Lower lobe of right lung (tissue), 2 donors: ENCODE measurements at regions not wholly inside any gene's neighbourhood (a gene's known extent, or its start where the extent isn't known, plus 50 kb on each side); places are given as distances from the start of the nearest gene placed in this dataset.

ENCODE experiments used
- ATAC-seq, 2 donors: fragments of 200-7000 bp; cut with Tn5 transposase; one replicate each; pipeline ENCODE4 v1.9.1; 2020 to 2022; ENCODE audit warnings: mild to moderate bottlenecking in 2 of 2, moderate library complexity in 2 of 2
- DNase-seq: peaks from one replicate; pipeline ENCODE4 v3.0.0-alpha.2; 2020
- H3K27ac ChIP-seq: fragments of 200-600 bp; one replicate; pipeline ENCODE4 v1.8.0; 2022
- H3K27me3 ChIP-seq: fragments of 200-600 bp; one replicate; pipeline ENCODE4 v1.8.0; 2022; ENCODE audit warnings: low read depth
- H3K36me3 ChIP-seq: fragments of 200-600 bp; one replicate; pipeline ENCODE4 v1.8.0; 2022; ENCODE audit warnings: mild to moderate bottlenecking
- H3K4me1 ChIP-seq: fragments of 200-600 bp; one replicate; pipeline ENCODE4 v1.8.0; 2022
- H3K4me3 ChIP-seq: fragments of 200-600 bp; one replicate; pipeline ENCODE4 v1.8.0; 2022; ENCODE audit warnings: mild to moderate bottlenecking
- H3K9me3 ChIP-seq: fragments of 200-600 bp; one replicate; pipeline ENCODE4 v1.8.0; 2022
- CTCF ChIP-seq: fragments of 200-600 bp; IDR thresholded peaks from one replicate; pipeline ENCODE4 v1.8.0; 2022; ENCODE audit warnings: antibody characterized with exemption, mild to moderate bottlenecking
- intact Hi-C: fragments of 100-400 bp; cut with DNase I; formaldehyde crosslinking; loops from one replicate; pipeline ENCODE4 v1.11.0; 2022
- donor health status: DM: no; HTN: yes; CAD: no; lungs with severe emphysema.

GRCh38 chr5:9956725-9957124, 293.0 kb downstream of the ATPSCKMT start:
- Histone ChIP-seq H3K4me1 (no peaks in the 10 kb centered on the region), H3K4me3 (no peak overlapping the region), H3K27me3 (no peaks in the 10 kb centered on the region), H3K9me3 (no peaks in the 10 kb centered on the region), H3K27ac (no peak overlapping the region), H3K36me3 (no peaks in the 10 kb centered on the region)
- intact Hi-C loops = no loop called here
- no peak for TF ChIP-seq CTCF
- DNase-seq = no peak
- ATAC-seq = peak; percentile 26 to 66

- no peak for TF ChIP-seq CTCF
- intact Hi-C loops = no loop called here
- Histone ChIP-seq H3K9me3 (no peaks in the 10 kb centered on the region), H3K4me3 (no peak overlapping the region), H3K27ac (no peak overlapping the region), H3K27me3 (no peaks in the 10 kb centered on the region), H3K4me1 (no peaks in the 10 kb centered on the region), H3K36me3 (no peaks in the 10 kb centered on the region)
- DNase-seq = no peak
- peak; percentile 64 to 65 for ATAC-seq
These were observed 294.1 kb downstream of the ATPSCKMT start for GRCh38 chr5:9955586-9955985.

- Histone ChIP-seq H3K36me3 (no peaks in the 10 kb centered on the region), H3K4me1 (no peaks in the 10 kb centered on the region), H3K9me3 (no peaks in the 10 kb centered on the region), H3K27ac (no peak overlapping the region), H3K4me3 (no peak overlapping the region), H3K27me3 (no peaks in the 10 kb centered on the region)
- ATAC-seq (no peak), DNase-seq (no peak)
- no peak for TF ChIP-seq CTCF
- intact Hi-C loops = no loop called here
These were observed 294.8 kb downstream of the ATPSCKMT start for GRCh38 chr5:9954869-9955268.

GRCh38 chr5:9953691-9954090, 296.0 kb downstream of the ATPSCKMT start:
- no peaks in the 10 kb centered on the region for H3K4me1 ChIP-seq
- H3K36me3 ChIP-seq = no peaks in the 10 kb centered on the region
- no peaks in the 10 kb centered on the region for H3K27me3 ChIP-seq
- ATAC-seq (no peak), DNase-seq (no peak)
- no peak overlapping the region for H3K27ac ChIP-seq
- no peaks in the 10 kb centered on the region for H3K9me3 ChIP-seq
- no peak for TF ChIP-seq CTCF
- intact Hi-C loops = no loop called here
- no peak overlapping the region for H3K4me3 ChIP-seq

GRCh38 chr5:9951865-9952516, 297.7 kb downstream of the ATPSCKMT start:
- no peaks in the 10 kb centered on the region for H3K9me3 ChIP-seq
- TF ChIP-seq CTCF = no peak
- no peaks in the 10 kb centered on the region for H3K36me3 ChIP-seq
- H3K27me3 ChIP-seq = no peaks in the 10 kb centered on the region
- H3K4me3 ChIP-seq = no peak overlapping the region
- no peaks in the 10 kb centered on the region for H3K4me1 ChIP-seq
- intact Hi-C loops = no loop called here
- no peak overlapping the region for H3K27ac ChIP-seq
- no peak for ATAC-seq
- DNase-seq = no peak
